ENCODE measurements at regions not wholly inside any gene's neighbourhood (a gene's known extent, or its start where the extent isn't known, plus 50 kb on each side); places are given as distances from the start of the nearest gene placed in this dataset.

DNA sequence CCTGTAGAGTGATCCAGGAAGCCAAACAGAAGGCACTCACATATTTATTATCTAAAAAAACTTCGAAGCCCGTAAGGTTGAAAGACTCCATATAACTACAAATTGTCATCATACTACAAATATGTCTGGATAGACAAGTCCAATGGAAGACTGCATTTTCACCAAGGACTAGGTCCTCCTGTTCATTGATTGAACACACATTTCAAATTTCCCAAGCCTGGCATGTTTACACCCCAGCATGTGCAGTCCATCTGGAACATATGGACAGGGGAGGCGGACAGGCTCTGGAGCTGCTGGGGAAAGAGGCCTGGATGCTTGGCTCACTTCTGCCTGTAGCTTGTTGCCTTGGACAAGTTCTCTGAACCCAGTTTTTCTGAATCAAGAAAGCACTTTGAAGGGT lies 378.7 kb downstream of the ENC1 start:
- H3K4me3 ChIP-seq = no peak overlapping the region
- intact Hi-C loops (cut with DNase I; ENCODE audit: low total_unique reads) = no loop called here
- H3K27ac ChIP-seq = no peak overlapping the region
- H3K9me3 ChIP-seq = no peaks in the 10 kb centered on the region
- no peak for TF ChIP-seq POLR2A (IDR thresholded peaks at IDR 0.05)
- TF ChIP-seq, protein P1, sequence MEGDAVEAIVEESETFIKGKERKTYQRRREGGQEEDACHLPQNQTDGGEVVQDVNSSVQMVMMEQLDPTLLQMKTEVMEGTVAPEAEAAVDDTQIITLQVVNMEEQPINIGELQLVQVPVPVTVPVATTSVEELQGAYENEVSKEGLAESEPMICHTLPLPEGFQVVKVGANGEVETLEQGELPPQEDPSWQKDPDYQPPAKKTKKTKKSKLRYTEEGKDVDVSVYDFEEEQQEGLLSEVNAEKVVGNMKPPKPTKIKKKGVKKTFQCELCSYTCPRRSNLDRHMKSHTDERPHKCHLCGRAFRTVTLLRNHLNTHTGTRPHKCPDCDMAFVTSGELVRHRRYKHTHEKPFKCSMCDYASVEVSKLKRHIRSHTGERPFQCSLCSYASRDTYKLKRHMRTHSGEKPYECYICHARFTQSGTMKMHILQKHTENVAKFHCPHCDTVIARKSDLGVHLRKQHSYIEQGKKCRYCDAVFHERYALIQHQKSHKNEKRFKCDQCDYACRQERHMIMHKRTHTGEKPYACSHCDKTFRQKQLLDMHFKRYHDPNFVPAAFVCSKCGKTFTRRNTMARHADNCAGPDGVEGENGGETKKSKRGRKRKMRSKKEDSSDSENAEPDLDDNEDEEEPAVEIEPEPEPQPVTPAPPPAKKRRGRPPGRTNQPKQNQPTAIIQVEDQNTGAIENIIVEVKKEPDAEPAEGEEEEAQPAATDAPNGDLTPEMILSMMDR (IDR thresholded peaks at IDR 0.05) = no peak
- H3K27me3 ChIP-seq = no peaks in the 10 kb centered on the region
- H3K4me1 ChIP-seq = peaks cover 5 to 9% of the 10 kb centered on the region in 2 donors
- DNase-seq = no peak
- no peaks in the 10 kb centered on the region for H3K36me3 ChIP-seq

DNA sequence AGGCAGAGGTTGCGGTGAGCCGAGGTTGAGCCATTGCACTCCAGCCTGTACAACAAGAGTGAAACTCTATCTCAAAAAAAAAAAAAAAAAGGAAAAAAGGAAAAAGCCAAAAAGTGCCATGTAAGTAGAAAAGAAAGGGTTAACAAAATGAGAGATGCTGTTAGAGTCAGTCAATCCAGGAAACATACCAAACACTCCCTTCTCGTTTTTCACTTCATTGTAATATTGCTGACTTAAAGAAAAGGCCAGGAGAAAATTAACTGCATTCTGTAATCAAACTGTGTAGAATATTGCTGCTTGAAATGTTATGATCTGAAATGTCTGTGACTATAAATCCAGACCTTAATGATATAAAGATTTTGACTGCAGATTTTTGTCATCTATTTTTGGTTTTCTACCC lies 379.1 kb downstream of the ENC1 start:
- no peak for DNase-seq
- no peaks in the 10 kb centered on the region for H3K27me3 ChIP-seq
- H3K36me3 ChIP-seq = no peaks in the 10 kb centered on the region
- no peaks in the 10 kb centered on the region for H3K9me3 ChIP-seq
- intact Hi-C loops (cut with DNase I; ENCODE audit: low total_unique reads) = no loop called here
- no peak overlapping the region for H3K4me3 ChIP-seq
- TF ChIP-seq POLR2A (IDR thresholded peaks at IDR 0.05) = no peak
- TF ChIP-seq, protein P1 (IDR thresholded peaks at IDR 0.05) = no peak
- no peak overlapping the region for H3K27ac ChIP-seq
- peaks cover 5 to 9% of the 10 kb centered on the region in 2 donors for H3K4me1 ChIP-seq

DNA sequence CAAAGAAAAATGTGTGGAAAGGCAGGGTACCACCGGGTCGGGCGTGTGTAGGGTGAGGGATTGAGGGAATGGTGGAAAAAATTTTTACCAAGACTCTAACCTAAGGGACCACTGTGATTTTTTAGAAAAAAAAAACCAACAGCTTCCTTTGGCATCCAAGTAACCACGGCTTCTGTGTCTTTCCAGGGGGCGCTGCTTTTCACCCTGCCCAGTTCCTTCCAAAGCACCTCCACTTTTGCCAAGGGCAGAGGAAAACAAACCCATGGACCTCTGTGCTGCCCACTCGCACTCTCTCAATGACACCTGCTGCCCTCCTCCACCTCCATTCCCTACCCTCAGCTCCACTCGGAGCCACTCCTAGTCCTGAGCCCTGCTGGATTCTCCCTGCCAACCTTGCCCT lies 381.0 kb downstream of the ENC1 start:
- Histone ChIP-seq H3K4me3 (no peak overlapping the region), H3K9me3 (no peaks in the 10 kb centered on the region), H3K27ac (no peak overlapping the region), H3K4me1 (peaks cover 5 to 9% of the 10 kb centered on the region in 2 donors), H3K27me3 (no peaks in the 10 kb centered on the region), H3K36me3 (no peaks in the 10 kb centered on the region)
- TF ChIP-seq, protein P1 (IDR thresholded peaks at IDR 0.05) = no peak
- TF ChIP-seq POLR2A (IDR thresholded peaks at IDR 0.05) = no peak
- no peak for DNase-seq
- intact Hi-C loops (cut with DNase I; ENCODE audit: low total_unique reads) = no loop called here

DNA sequence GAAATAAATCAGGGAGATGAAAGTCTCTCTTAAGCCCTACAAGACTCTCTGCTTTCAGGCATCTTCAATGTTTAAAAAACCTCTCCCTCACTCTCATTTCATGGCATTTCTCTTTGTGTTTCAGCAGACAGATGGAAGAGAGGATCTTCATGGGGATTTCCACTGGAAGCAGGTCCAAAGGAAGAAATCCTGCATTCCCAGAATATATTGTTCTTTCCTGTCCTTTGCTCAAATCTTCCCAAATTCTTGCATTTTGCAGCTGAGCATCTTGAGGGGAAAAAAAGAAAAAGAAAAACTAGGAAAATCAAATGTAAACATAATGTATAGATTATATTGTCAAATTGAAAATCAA lies 382.2 kb downstream of the ENC1 start:
- peaks cover 5 to 9% of the 10 kb centered on the region in 2 donors for H3K4me1 ChIP-seq
- no peak for TF ChIP-seq POLR2A (IDR thresholded peaks at IDR 0.05)
- TF ChIP-seq, protein P1 (IDR thresholded peaks at IDR 0.05) = no peak
- intact Hi-C loops (cut with DNase I; ENCODE audit: low total_unique reads) = no loop called here
- no peak for DNase-seq
- H3K27me3 ChIP-seq = no peaks in the 10 kb centered on the region
- no peak overlapping the region for H3K4me3 ChIP-seq
- H3K9me3 ChIP-seq = no peaks in the 10 kb centered on the region
- H3K27ac ChIP-seq = peak overlapping the region; percentile 53 to 76
- no peaks in the 10 kb centered on the region for H3K36me3 ChIP-seq

DNA sequence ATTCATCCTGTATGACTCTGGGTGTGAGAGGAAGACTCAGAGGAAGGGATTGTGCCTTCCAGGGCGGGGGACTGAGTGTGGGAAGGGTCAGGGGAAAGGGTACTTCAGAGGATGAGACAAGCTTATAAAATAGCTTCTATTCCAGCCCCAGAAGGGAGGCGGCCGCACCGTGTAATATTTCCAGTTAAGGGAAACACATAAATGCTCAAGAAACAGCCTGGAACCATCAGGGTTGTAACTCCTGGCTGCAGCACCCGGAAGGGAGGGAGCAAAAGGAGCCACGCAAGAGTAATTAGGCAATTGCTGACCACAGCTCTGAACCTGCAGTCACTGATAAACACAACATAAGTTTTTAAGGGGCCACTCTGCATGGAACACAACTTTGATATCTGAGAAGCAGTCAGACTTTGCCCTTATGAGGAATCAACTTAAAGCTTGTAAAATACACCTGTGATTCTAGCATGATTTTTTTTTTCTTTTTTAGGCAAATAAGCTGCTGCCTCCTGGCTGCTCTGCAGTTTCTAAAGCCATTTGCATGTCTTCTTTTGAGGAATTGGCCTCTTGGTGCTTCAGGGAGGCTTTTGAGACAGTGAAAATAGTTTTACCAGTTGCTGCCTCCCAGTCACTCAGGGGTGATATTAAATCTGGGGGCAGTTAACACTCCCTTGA lies 382.7 kb downstream of the ENC1 start:
- Histone ChIP-seq H3K4me1 (peaks cover 5 to 9% of the 10 kb centered on the region in 2 donors), H3K27ac (peak overlapping the region; percentile 53 to 76), H3K9me3 (no peaks in the 10 kb centered on the region), H3K36me3 (no peaks in the 10 kb centered on the region), H3K27me3 (no peaks in the 10 kb centered on the region), H3K4me3 (no peak overlapping the region)
- peak; percentile 84 to 86 for DNase-seq
- no peak for TF ChIP-seq POLR2A (IDR thresholded peaks at IDR 0.05)
- TF ChIP-seq, protein P1 (IDR thresholded peaks at IDR 0.05) = no peak
- intact Hi-C loops (cut with DNase I; ENCODE audit: low total_unique reads) = no loop called here

Data from uterus (tissue), 3 donors.